HG03103 (cell line): ENCODE measurements at regions not wholly inside any gene's neighbourhood (a gene's known extent, or its start where the extent isn't known, plus 50 kb on each side); places are given as distances from the start of the nearest gene placed in this dataset.
"Not testable (repeated sequence)": the region's sequence is repeated elsewhere in the genome, so short reads cannot be mapped to it uniquely, and the experiment has no call there.

ENCODE experiments used
- ATAC-seq: cut with Tn5 transposase; IDR thresholded peaks from one replicate; pipeline ENCODE4 v1.9.1; 2021; ENCODE audit warnings: low read depth; ENCODE audit not compliant: unreplicated experiment

DNA sequence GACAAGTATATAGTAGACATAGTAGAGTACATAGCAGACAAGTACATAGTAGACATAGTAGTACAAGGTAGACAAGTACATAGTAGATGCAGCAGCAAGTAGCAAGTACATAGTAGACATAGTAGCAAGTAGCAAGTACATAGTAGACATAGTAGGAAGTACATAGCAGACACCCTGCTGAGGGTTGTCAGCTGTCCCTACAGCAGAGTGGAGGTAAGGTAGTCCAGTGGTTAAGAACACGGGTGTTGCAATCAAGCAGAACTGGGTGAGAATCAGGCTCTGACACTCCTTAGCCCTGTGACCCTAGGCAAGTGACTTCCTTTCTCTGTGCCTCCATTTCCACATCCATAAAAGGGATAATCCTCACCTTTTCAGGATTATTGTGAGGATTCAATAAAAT, 94.7 kb downstream of the NOG start:
- ATAC-seq, result no peak

DNA sequence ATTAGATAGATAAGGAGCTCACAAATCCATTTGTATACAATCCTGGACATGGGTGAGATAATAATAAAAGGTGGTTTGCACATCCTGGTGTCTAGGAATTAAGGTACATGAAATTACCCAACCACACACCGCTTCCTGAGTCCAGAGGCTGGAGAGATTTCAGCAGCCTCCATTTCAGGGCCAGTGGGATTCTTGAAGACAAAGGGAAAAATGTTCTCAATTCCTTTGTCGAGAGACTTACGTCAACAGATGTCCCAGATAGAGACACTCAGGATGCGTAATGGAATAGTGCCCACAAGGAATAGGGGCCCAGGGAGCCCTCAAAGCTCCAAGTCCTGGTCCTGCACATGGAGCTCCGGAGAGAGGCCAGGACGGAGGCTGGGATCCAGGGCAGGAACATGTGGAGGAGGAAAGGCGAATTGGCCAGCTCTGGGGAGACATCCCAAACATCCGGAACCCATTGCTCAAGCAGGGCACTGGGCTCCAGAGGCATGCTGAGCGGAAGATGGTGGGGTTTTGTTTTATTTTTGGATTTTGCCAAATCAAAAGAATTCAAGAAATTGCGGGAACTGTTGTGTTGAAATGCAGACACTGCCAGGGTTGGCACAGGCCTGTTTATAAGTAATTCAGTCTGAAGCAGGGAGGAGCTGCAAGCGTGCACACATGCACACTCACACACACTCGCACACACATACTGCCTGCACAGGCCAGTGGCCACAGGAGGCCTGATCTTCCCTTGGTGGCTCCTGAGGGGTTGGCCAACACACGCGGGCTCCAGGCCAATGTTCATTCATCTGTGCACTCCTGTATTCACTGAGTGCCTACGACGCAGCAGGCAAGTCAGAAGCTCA, 97.2 kb downstream of the NOG start:
- ATAC-seq, result no peak

DNA sequence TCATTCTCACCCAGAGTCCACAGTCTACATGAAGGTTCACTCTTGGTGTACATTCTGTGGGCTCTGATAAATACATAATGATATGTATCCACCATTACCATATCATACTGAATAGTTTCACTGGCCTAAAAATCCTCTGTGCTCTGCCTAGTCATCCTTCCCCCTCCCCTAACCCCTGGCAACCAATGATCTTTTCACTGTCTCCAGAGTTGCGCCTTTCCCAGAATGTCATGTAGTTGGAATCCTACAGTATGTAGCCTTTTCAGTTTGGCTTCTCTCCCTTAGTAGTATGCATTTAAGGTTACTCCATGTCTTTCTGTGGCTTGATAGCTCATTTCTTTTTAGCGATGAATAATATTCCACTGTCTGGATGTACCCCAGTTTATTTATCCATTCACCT, 101.3 kb downstream of the NOG start:
- no peak for ATAC-seq

DNA sequence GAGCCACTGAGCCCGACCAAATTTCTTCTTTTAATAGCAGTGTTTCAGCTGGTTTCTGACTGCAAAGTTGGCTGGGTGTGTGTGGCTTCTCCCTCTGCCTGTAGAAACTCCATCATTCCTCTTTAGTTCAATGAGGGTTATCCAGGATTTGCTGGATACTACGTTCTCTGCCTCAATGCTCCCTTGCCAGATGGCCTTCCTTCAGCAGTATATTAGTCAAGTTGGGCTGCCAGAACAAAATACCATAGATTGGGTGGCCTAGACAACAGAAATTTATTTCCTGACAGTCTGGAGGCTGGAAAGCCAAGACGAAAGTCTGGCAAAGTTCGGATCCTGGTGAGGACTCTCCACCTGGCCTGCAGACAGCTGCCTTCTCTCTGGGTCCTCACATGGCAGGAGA, 103.7 kb downstream of the NOG start:
- no peak for ATAC-seq

DNA sequence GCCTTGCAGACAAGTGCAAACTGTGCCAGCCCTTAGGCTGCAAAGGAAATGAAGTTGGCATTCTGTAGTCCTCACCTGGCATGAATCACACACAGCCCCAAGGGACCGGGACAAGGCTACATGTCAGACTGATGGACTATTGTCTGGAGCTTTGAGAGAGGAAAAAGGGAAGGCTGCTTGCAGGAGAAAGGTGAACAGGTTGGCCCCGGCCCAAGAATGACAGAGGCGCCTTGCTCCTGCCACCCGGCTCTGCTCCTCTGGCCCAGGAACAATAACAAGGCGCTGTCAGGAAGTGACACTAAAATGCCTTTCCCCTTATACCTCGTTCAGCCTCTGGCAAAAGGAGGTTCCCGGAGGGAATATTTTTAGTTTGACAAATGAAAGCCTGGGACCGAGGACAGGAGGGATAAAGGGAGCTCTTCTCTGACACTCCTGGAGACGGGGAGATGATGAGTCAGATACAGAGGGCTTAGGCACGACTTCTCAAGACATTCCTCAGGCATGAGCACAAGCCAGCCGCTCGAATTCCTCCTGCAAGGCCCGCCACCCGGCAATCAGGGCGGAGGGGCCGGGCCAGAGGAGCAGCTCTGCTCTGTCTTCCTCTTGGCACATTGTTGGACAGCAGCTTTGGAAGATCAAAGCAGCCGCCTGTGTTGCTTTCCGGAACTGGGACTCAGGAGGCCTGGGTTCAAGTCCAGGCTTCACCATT, 105.8 kb downstream of the NOG start:
- ATAC-seq, result no peak

- no peak for ATAC-seq
Measured at GRCh38 chr17:56700919-56701420, 107.5 kb downstream of the NOG start.

DNA sequence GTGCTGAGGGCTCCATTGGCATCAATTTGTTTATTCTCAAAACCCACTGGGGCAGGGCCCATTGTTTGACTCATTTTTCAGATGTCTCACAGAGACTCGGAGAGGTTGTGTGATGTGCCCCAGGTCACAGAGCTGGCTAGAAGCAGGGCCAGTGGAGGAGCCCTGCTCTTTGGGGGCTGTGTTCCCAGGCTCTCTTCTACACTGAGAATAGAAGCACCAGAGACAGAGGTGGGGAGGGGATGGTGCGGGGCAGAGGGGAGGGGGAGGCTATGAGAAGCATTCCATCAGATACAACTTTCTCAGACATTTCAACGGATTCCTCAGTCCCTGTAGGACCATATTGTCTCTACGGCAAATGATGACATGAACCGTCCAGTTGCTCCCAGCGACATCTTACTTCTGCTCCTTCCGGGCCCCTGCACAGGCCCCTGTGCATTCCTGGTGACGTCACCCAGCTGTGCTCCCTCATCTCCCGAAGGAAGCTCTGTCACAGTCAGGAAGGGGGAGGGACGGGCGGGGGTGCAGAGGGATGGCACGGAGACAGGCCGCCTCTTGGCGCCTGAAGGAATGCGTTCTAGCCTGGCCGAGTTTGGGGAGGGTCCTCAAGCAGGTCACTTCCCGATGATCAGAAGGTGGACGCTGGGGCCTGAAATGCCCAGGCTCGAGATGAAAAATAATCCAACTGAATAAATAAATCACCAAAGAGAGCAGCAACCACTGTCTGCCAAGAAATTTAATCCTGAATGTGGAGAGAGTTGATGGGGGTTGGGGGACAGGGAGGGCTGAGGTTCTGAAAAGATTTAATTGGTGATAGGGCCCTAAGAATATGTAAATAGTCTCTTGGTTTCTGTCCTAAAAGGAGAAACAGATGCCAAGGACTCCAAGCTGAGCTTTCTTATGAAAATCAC, 114.1 kb downstream of the NOG start:
- ATAC-seq, result no peak

DNA sequence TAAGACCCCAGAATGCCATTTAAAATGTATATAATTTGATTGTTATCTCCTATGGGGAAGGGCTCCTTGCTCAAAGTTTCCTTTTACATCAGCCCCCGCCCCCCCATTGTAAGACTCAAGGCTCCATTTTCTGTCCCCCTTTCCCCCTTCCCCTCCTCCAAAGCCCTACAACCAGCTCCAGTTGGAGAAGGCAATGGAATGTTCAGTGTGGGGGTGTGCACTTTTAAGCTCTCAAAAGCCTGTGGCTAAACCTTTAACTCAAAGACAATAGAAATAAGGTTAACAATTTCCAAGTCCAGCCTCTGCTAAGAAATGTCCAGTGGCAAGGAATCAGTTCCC, 114.7 kb downstream of the NOG start:
- no peak for ATAC-seq

DNA sequence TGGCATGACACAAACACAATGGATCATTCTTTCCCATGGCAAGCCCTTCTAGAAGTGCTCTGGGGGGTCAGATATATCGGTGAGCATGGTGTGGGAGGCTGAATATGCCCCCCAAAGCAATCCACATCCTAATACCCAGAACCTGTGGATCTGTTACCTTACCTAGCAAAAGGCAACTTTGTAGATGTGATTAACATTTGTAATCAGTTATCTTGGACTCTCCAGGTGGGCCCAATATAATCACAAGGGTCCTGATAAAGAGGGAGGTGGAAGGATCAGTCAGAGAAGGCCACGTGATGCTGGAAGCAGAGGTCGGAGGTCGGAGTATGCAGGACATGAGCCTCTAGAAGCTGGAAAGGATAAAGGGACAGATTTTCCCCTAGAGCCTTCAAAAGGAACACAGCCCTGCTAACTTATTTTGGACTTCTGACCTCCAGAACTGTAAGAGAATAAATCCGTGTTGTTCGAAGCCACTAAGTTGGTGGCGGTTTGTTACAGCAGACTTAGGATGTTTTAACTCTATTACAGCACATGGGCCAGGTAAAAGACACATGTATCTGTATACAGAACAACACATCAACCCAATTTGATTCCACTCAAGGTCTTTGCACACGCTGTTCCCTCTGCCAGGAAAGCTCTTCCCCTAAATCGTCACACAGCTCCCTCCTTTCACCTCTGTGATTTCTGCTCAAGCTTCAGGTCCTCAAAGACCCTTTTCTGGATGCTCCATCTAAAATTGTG, 115.3 kb downstream of the NOG start:
- no peak for ATAC-seq

- no peak for ATAC-seq
Measured at GRCh38 chr17:56710986-56711385, 117.5 kb downstream of the NOG start.

- ATAC-seq, result peak; percentile 91
Measured at GRCh38 chr17:56715613-56716357, 117.9 kb downstream of the C17orf67 start.

DNA sequence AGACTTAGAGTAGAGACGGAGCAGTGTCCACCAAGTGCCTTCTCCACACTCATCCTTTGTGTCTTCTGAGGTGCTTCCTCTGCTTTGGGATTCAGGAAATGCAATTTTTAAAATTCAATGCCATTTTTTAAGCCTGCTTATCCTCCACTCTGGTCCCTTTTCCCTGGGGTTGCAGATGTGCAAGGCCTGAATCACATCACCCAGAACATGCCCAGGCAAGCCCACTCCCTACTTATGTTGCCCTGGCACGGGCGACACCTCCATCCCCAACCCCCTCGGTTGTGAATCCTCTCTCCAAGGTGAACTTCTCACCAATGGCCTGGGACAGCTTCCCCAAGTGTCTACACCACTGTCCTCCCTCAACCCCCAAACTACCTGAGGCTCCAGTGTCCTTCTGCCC, 116.2 kb downstream of the C17orf67 start:
- no peak for ATAC-seq

GRCh38 chr17:56718515-56718914, 115.2 kb downstream of the C17orf67 start:
- ATAC-seq, result no peak

- no peak for ATAC-seq
Measured at GRCh38 chr17:56723421-56723820, 110.3 kb downstream of the C17orf67 start.

- ATAC-seq, result no peak
Measured at GRCh38 chr17:56724664-56725063, 109.1 kb downstream of the C17orf67 start.

GRCh38 chr17:56725144-56725543, 108.6 kb downstream of the C17orf67 start:
- ATAC-seq, result no peak

DNA sequence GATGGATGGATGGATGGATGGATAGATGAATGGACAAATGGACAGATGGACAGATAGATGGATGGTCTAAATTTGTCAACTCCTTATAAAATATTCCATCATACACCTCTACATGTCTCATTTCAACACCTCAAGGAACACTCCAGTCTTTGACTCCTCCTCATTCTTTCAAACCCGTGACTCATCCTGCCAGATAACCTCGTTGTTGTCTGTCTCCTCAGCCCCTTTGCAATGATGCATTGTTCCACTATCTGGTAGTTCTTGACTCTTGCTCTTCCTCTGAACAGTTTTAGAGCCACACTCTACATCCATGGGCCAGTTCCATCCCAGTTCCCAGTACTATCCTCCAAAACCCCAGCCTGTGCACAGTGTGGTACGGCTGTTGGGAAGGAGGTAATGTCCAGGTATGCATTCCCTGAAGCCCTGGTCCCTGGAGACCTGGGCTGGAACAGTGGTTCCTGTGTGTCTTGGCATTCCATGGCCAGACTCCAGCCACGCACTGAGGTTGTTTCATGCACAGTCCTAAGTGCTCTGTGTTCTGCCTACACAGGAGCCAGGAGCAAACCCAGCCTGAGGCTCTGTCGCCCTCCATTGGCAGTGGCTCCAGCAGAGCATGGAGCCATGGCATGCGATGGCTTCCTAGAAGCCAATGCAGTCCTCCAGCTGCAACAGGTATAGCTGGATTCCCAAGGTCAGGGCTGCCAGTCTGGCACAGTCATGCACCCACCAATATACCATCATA, 105.7 kb downstream of the C17orf67 start:
- ATAC-seq, result no peak

- not testable (repeated sequence) for ATAC-seq
Measured at GRCh38 chr17:56731096-56731495, 102.6 kb downstream of the C17orf67 start.

DNA sequence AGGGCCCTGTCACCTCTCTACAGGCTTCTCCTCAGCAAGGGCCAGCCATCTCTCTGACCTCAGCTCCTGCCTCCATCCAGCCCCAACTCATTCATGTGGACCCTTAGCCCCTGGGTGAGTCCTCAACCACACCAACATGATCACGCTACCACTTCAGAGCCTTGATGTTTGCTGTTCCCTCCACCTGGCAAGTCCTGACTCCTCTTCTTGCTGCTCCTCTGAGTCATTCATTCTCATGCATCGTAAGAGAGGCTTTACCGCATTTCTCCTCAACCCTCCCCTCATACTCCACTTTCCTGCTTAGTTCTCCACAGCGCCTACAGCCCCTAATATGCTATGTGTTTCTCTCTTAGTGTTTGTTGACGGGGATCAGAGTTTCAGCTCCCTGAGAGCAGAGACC, 99.9 kb downstream of the C17orf67 start:
- no peak for ATAC-seq
